ENCODE measurements at regions not wholly inside any gene's neighbourhood (a gene's known extent, or its start where the extent isn't known, plus 50 kb on each side); places are given as distances from the start of the nearest gene placed in this dataset.

DNA sequence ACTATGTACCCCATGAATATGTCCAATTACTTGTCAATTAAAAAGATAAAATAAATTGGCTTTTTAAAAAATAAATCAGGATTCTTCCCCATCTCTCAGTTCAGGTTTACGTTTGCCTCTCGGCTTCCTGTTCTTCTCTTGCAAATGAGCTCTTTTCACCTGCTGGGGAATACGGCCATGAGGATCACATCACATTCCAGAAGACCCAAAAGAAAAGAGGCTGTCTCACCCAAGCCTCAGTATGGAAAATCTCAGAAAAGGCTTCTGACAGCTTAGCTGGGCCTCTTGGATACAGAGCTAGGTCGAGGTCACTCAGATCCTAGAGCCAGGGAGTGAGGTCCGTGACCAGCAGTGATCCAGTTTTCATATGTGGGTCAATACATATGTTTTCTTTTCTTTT lies 171.2 kb upstream of the SDK2 start:
- no peak for DNase-seq (ENCODE audit: low spot score)

- no peak for DNase-seq (ENCODE audit: low spot score)
Observed at GRCh38 chr17:73819440-73820395, 175.5 kb upstream of the SDK2 start.

DNA sequence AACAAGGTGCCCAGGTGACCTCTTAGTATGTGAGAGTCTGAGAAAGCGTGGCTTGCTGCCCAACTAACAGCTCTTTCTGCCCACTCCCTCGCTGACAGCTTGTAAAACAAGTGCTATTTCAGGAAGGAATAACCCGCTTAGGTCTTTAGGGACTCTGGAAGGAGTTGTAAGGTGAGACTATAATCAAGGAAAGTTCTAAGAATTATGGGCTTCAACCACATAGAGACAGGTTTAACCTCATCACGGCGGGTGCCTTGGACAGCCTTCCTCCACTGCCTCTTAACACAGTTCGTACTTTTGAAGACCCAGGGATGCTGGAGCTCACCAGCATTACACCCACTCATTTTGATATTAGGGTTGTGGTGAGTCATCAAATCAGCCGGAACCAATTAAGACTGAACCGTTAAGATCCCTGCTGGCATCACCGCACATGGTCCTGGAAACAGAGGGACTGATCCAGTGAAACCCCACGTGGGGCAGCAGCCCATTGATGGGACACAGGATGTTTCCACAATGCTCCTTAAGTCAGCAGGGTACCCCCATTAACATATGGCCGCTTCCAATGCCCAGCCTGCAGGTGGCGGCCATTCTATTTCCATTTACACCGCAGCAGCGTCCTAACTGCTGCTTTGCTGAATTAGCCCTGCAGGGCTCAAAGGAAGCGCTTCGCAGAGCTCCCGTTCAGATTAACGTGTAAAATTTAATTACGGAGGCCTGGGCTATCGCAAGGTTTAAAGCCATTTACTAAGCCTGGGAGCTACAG lies 176.6 kb upstream of the SDK2 start:
- DNase-seq (ENCODE audit: low spot score): no peak

DNA sequence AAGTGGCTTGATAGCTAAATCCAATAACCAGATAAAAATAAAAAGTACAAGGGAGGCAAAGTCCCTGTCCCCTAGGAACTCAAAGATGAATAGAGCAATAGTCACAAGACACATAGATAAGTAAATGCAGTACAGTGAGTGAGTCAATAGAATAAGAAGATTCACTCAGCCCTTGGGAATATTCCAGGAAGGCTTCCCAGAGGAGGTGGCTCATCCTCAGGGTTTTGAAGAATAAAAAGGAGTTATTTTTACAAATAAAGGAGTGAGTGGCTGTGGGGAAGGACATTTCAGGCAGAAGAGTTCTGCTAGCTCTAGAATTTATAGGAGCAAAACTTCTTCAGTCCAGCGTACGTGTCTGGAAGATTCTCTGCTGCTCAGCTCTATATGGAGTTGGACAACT lies 177.4 kb upstream of the SDK2 start:
- no peak for DNase-seq (ENCODE audit: low spot score)

DNA sequence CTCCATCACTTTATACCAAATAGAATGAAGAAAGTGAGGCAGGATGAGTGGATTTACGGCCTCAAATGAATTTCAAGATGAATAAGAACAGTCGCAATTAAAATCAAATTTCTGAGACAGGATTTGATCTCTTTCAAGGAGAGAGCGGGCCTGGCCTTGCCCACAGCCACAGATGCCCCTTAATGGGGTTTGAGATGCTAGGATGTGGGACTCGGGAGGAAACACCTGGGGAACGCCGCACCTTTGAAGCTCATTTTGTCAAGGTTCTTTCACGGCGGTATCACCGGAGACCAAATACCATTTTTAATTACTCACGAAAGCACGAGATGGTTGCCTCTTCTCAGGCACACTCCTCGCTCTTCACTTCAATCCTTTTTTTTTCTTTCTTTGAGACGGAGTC lies 178.1 kb upstream of the SDK2 start:
- no peak for DNase-seq (ENCODE audit: low spot score)

GRCh38 chr17:73823684-73824083 lies 179.4 kb upstream of the SDK2 start:
- DNase-seq (ENCODE audit: low spot score): no peak

- DNase-seq (ENCODE audit: low spot score): no peak
Observed at GRCh38 chr17:73824321-73824720, 180.1 kb upstream of the SDK2 start.

- no peak for DNase-seq (ENCODE audit: low spot score)
Observed at GRCh38 chr17:73826181-73826871, 182.1 kb upstream of the SDK2 start.

DNA sequence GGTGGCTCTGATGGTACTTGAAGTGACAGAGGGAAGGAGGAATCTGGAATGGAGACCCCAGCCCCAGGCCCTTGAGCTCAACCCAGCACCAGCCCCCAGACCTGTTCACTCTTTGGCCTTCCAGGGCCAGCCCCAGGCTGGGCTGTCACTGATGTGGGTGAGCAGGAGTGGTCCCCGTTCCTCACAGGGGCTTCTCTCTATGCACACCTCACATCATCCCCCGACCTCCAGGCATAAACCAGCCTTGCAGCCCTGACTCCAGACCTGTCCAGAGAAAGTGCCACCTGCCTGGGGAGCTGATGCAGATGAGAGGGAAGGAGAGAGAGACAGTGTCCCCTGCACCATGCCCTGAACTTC lies 182.6 kb upstream of the SDK2 start:
- DNase-seq (ENCODE audit: low spot score): no peak

- DNase-seq (ENCODE audit: low spot score): no peak
Observed at GRCh38 chr17:73827627-73828291, 183.5 kb upstream of the SDK2 start.

DNA sequence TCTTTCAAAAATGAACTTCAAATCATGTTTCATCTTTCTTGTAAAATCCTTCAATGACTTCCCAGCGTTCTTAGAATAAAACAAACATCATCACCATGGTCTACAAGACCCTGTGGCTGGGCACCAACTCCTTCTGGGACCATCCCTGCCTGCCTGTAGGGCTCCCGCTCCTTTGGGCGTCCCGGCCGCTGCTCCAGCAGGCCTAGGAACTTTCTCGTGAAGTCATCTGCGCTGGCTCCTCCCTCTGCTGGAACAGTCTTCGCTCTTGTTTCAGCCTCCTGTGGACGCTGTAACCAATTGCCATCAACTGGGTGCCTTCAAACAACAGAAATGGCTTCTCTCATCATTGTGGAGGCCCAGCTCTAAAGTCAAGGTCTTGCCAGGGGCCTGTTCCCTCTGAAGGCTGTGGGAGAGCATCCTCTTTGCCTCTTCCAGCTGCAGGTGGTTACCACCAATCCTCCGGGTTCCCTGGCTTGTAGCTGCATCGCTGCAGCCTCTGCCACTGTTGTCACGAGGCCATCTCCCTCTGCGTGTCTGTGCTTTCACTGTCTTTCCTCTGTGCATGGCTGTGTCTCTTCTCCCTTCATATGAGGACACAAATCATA lies 185.5 kb upstream of the SDK2 start:
- no peak for DNase-seq (ENCODE audit: low spot score)

GRCh38 chr17:73831699-73832098 lies 187.5 kb upstream of the SDK2 start:
- DNase-seq (ENCODE audit: low spot score): no peak

DNA sequence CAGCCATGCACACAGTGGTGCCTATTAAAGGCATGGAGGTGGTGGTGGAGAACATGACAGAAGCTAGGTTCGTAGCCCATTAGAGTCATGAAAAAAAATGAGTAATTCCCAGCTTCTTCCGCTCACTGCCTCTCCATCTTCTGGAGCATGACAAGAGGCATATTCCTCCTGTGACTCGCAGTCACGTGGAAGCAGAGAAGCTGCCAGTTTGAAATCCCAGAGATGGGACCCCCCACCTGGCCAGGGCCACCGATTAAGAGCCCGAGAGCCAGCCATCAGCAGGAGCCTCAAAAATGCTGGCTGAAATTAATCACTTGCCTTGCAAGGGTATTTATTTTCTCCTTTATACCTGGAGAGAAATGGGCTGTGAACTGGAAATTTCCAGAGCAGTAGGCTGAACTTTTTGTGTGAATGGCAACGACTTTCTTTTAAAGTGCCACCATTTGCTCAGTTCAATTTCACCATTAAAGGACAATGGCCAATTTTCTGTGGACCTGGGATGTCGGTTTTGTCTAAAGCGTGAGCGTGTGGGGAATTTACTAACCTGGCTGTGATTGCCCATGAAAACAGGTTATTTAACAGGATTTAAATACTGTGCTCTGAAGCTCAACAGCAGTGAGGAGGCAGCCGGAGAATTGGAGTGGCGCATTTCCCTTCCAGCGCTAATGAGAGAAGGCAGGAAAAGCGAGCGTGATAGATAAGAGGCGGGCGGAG lies 189.7 kb upstream of the SDK2 start:
- no peak for DNase-seq (ENCODE audit: low spot score)

- DNase-seq (ENCODE audit: low spot score): no peak
Observed at GRCh38 chr17:73834684-73835343, 190.6 kb upstream of the SDK2 start.

- DNase-seq (ENCODE audit: low spot score): no peak
Observed at GRCh38 chr17:73835605-73836004, 191.4 kb upstream of the SDK2 start.

GRCh38 chr17:73838815-73839214 lies 194.6 kb upstream of the SDK2 start:
- DNase-seq (ENCODE audit: low spot score): no peak

DNA sequence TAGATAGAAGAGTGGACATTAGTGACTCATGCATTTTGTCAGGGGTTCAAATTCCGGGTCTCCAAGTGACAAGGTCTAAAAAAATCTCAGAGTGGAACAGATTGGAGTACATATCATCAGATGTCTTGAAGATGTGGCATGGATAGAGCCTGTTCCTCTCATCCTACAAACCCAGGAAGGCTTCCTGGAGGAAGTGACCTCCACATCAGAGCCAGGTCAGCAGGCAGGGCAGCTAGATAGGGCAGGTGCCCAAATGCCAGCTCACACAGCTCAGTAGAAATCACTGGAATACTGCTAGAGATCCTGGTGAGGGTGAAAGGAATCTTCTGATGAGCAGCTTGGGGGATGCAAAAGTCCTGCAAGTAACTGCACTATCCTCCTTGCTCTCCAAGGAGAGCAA lies 196.6 kb upstream of the SDK2 start:
- DNase-seq (ENCODE audit: low spot score): no peak

DNA sequence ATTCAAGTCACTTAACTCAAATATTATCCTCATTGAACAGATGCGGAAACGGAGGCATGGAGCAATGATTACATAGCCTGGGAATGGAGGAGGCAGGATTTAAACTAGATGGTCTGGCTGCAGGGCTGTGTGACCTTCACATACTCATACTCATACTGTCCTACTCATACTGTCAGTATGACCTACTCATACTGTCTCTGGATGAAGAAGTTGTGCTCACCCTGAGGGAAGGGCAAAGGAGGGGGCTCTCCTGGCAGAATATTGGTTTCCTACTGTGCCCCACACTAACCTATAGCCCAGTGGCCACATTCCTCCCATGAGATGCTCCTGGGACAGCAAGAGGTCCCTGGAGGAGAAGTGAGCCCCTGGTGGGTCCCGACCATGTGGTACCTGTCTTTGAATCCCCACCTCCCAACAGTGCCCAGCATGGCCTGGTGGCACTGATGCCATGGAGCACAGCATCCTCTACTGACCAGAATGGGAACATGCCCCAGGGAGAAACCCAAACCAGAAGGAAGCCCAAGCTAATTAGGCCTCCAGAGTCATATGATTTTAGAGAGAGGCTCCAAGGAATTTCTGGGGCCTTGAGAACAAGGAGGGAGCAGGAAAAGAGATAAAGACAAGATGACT lies 197.3 kb upstream of the SDK2 start:
- DNase-seq (ENCODE audit: low spot score): no peak

DNA sequence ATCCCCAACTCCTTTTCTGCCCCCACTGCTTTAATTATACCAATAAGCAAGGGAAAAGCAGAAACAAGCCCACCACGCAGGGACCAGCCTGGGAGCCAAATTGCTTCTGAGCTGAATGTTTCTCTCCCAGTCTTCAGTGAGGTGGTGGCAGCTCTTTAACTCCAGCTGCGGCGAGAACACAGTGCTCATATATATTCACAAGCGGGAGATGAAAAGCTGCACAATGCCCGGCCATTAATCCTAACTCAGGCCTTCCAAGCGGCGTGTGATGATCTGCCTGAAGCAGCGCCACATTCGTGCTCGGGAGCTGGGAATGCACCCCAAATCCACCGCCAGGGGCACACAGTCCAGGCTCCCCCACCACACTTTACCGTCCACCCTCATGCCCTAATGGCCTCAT lies 203.7 kb upstream of the SDK2 start:
- DNase-seq (ENCODE audit: low spot score): no peak

- DNase-seq (ENCODE audit: low spot score): no peak
Observed at GRCh38 chr17:73850426-73850825, 206.2 kb upstream of the SDK2 start.
